Common myeloid progenitor, CD34-positive (primary cell): ENCODE measurements at regions not wholly inside any gene's neighbourhood (a gene's known extent, or its start where the extent isn't known, plus 50 kb on each side); places are given as distances from the start of the nearest gene placed in this dataset.
"Not testable (repeated sequence)": the region's sequence is repeated elsewhere in the genome, so short reads cannot be mapped to it uniquely, and the experiment has no call there.

Experiments
- CTCF ChIA-PET: fragments of 350-600 bp; sonication (Branson Sonifier 250); formaldehyde crosslinking; loops from one replicate; lab custom pipeline; 2021; ENCODE audit warnings: antibody characterized with exemption; lab: Charles Lee
- POLR2A ChIA-PET: fragments of 350-600 bp; sonication (Branson Sonifier 250); formaldehyde crosslinking; loops from one replicate; lab custom pipeline; 2021; ENCODE audit warnings: antibody characterized with exemption; lab: Charles Lee
- DNase-seq, 3 donors: peaks; one replicate each; pipeline versions ENCODE4 v3.0.0 to v3.0.0-alpha.2; 2013
- H3K27ac ChIP-seq, 2 experiments: 1 replicate in 1 of 2; 2 replicates in 1 of 2; pipeline ENCODE4 v1.7.0; 2013; ENCODE audit warnings: inconsistent platforms in 2 of 2, low read length in 2 of 2, mild to moderate bottlenecking in 2 of 2, low read depth in 1 of 2, moderate library complexity in 1 of 2; ENCODE audit not compliant: severe bottlenecking in 2 of 2, insufficient read depth in 1 of 2, poor library complexity in 1 of 2
- H3K27me3 ChIP-seq, 5 experiments: replicated peaks in 2 of 5; 1 replicate in 3 of 5; 2 replicates in 2 of 5; pipeline versions ENCODE4 v1.6.1 to v1.7.0; 2013; ENCODE audit warnings: low read length in 4 of 5, mild to moderate bottlenecking in 2 of 5, moderate library complexity in 2 of 5, inconsistent platforms in 1 of 5; ENCODE audit not compliant: insufficient read depth in 5 of 5, control insufficient read depth in 4 of 5
- H3K36me3 ChIP-seq, 4 experiments: 1 replicate in 2 of 4; 2 replicates in 2 of 4; pipeline versions ENCODE4 v1.6.1 to v1.7.0; 2013; ENCODE audit warnings: low read length in 3 of 4, control low read depth in 1 of 4, mild to moderate bottlenecking in 1 of 4; ENCODE audit not compliant: control insufficient read depth in 4 of 4, insufficient read depth in 4 of 4
- H3K4me1 ChIP-seq, 4 experiments: 1 replicate in 3 of 4; 2 replicates in 1 of 4; pipeline versions ENCODE4 v1.6.1 to v1.7.1; 2013; ENCODE audit warnings: low read length in 3 of 4, mild to moderate bottlenecking in 3 of 4, control low read depth in 1 of 4, inconsistent platforms in 1 of 4, moderate library complexity in 1 of 4; ENCODE audit not compliant: control insufficient read depth in 4 of 4, insufficient read depth in 4 of 4; ENCODE audit errors: control extremely low read depth in 1 of 4
- H3K4me3 ChIP-seq, 7 experiments: 1 replicate in 4 of 7; 2 replicates in 3 of 7; pipeline versions ENCODE4 v1.5.1 to v1.7.0; 2013; ENCODE audit warnings: mild to moderate bottlenecking in 7 of 7, low read length in 6 of 7, moderate library complexity in 6 of 7, inconsistent platforms in 2 of 7, low read depth in 2 of 7, control low read depth in 1 of 7; ENCODE audit not compliant: insufficient read depth in 4 of 7, control insufficient read depth in 1 of 7; ENCODE audit errors: extremely low read depth in 1 of 7
- H3K9me3 ChIP-seq, 5 experiments: 1 replicate in 4 of 5; 2 replicates in 1 of 5; pipeline versions ENCODE4 v1.6.1 to v1.7.1; 2013; ENCODE audit warnings: low read length in 4 of 5, mild to moderate bottlenecking in 2 of 5, inconsistent platforms in 1 of 5, low read depth in 1 of 5, moderate library complexity in 1 of 5; ENCODE audit not compliant: control insufficient read depth in 4 of 5, insufficient read depth in 2 of 5; ENCODE audit errors: control extremely low read depth in 1 of 5
- WGBS: methylation state at CpG from one replicate; pipeline ENCODE4 v1.1.5; 2013; ENCODE audit not compliant: insufficient coverage; 5-methylcytosine and 5-hydroxymethylcytosine counted together

GRCh38 chrX:99234384-99234783, 1175.7 kb downstream of the PCDH19 start:
- 100% methylated on average over 1 of the region's 6 CpGs for WGBS
- H3K4me1 ChIP-seq, H3K36me3 ChIP-seq, POLR2A ChIA-PET, H3K9me3 ChIP-seq, H3K27me3 ChIP-seq, DNase-seq, CTCF ChIA-PET, H3K27ac ChIP-seq, H3K4me3 ChIP-seq: not testable (repeated sequence)

- ChIA-PET POLR2A (no interaction called here), CTCF (no interaction called here)
- no peaks in the 10 kb centered on the region for H3K9me3 ChIP-seq
- no peaks in the 10 kb centered on the region for H3K27me3 ChIP-seq
- no CpG with 5 or more reads among the region's 1 CpG for WGBS
- no peaks in the 10 kb centered on the region for H3K36me3 ChIP-seq
- DNase-seq, result no peak
- H3K4me3 ChIP-seq, result no peak overlapping the region
- H3K27ac ChIP-seq, result no peak overlapping the region
- no peaks in the 10 kb centered on the region for H3K4me1 ChIP-seq
Observed at GRCh38 chrX:99192421-99192820, 1217.7 kb downstream of the PCDH19 start.

DNA sequence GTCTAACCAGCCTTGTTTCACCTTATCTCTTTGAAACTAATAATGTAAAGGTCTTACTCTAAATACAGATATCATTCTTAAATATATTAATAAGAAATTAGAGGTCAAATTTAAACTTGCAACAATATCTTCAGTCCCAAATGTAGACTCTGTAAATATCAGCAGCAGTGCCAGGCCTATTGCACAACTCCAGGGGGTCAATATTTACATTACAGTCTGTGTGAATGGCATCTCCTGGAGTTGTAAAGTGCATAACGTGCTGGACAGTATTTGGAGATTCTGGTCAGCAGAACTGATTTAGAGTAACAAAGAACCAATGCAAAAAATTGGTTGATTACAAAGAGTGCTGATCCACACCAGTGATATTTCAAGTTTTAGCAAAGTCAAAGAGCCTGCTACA, 1225.9 kb downstream of the PCDH19 start:
- ChIA-PET POLR2A (no interaction called here), CTCF (no interaction called here)
- no peaks in the 10 kb centered on the region for H3K9me3 ChIP-seq
- no peaks in the 10 kb centered on the region for H3K36me3 ChIP-seq
- WGBS, result 67% methylated on average over 1 of the region's 1 CpG
- H3K27me3 ChIP-seq, result no peaks in the 10 kb centered on the region
- no peak overlapping the region for H3K4me3 ChIP-seq
- H3K4me1 ChIP-seq, result no peaks in the 10 kb centered on the region
- H3K27ac ChIP-seq, result no peak overlapping the region
- DNase-seq, result no peak

- 80% methylated on average over 2 of the region's 3 CpGs for WGBS
- Histone ChIP-seq H3K4me1 (no peaks in the 10 kb centered on the region), H3K9me3 (no peaks in the 10 kb centered on the region), H3K36me3 (no peaks in the 10 kb centered on the region), H3K4me3 (no peak overlapping the region), H3K27ac (no peak overlapping the region), H3K27me3 (no peaks in the 10 kb centered on the region)
- no peak for DNase-seq
- ChIA-PET CTCF (no interaction called here), POLR2A (no interaction called here)
Observed at GRCh38 chrX:99172958-99173357, 1237.1 kb downstream of the PCDH19 start.

GRCh38 chrX:99142745-99143144, 1267.3 kb downstream of the PCDH19 start:
- ChIA-PET POLR2A (no interaction called here), CTCF (no interaction called here)
- H3K9me3 ChIP-seq, result peaks cover 0 to 11% (median 0%) of the 10 kb centered on the region in 5 experiments
- DNase-seq, result no peak
- H3K4me1 ChIP-seq, result no peaks in the 10 kb centered on the region
- H3K27me3 ChIP-seq, result no peaks in the 10 kb centered on the region
- H3K4me3 ChIP-seq, result no peak overlapping the region
- H3K36me3 ChIP-seq, result no peaks in the 10 kb centered on the region
- WGBS, result no CpG with 5 or more reads among the region's 2 CpGs
- H3K27ac ChIP-seq, result no peak overlapping the region

DNA sequence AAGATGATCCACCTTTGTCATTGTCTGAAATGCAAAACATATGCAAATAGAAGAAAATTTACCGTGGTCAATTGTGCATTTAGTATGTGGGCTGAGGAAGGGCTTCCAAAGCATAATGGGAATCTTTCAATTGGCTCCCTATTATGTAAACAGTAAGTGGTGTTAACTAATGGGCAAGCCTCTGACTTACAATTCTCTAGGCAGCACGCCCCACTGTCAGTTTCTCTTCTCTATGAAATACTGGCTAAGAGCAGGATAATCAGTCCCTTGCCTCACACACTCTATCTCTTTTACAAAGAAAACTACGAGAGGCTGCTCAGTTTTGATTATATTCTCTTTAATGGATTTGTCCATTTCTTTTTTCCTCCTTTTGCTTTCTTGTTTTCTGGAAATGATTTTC, 1272.6 kb downstream of the PCDH19 start:
- Histone ChIP-seq H3K27me3 (peaks cover 0 to under 1% (median 0%) of the 10 kb centered on the region in 5 experiments), H3K4me1 (no peaks in the 10 kb centered on the region), H3K9me3 (no peaks in the 10 kb centered on the region), H3K36me3 (no peaks in the 10 kb centered on the region), H3K4me3 (no peak overlapping the region), H3K27ac (no peak overlapping the region)
- POLR2A ChIA-PET, result no interaction called here
- WGBS, result 100% methylated on average over 1 of the region's 3 CpGs
- no peak for DNase-seq
- CTCF ChIA-PET, result no interaction called here

DNA sequence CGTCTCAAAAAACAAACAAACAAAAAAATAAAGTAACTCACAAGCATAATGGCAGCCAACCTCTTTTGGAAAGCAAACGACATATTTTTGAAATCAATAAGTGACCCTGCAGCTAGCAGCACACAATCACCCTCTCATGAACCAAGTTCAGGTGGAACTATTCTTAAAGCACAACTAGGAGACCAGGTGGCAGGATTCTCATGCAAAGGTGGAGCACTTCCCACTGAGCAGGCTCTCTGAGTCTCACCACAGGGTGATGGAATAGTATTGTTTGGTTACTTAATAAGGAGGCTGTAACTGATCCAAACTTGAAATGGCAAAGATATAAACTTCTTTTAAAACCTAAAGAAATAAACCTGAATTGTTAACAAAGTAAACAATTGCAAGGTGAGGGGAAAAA, 1293.1 kb downstream of the PCDH19 start:
- 83% methylated on average over 1 of the region's 2 CpGs for WGBS
- H3K36me3 ChIP-seq, result no peaks in the 10 kb centered on the region
- no peaks in the 10 kb centered on the region for H3K9me3 ChIP-seq
- CTCF ChIA-PET, result no interaction called here
- no peak overlapping the region for H3K4me3 ChIP-seq
- POLR2A ChIA-PET, result no interaction called here
- H3K4me1 ChIP-seq, result no peaks in the 10 kb centered on the region
- no peak overlapping the region for H3K27ac ChIP-seq
- no peaks in the 10 kb centered on the region for H3K27me3 ChIP-seq
- DNase-seq, result no peak
